Endothelial cell of umbilical vein (primary cell): ENCODE measurements at regions not wholly inside any gene's neighbourhood (a gene's known extent, or its start where the extent isn't known, plus 50 kb on each side); places are given as distances from the start of the nearest gene placed in this dataset.

Experiments used
- BruUV-seq: library from RNA; stranded (reverse); fragments of 400-500 nt; replicated peaks from 2 replicates; lab custom pipeline; 2021; lab: Mats Ljungman, UMichigan
- CTCF ChIA-PET: fragments of 300-600, 350-600 bp; sonication (Branson Sonifier 250); formaldehyde crosslinking; loops from one replicate; lab custom pipeline; 2021; ENCODE audit warnings: antibody characterized with exemption, inconsistent platforms; lab: Charles Lee
- POLR2A ChIA-PET: fragments of 300-600, 350-600 bp; sonication (Branson Sonifier 250); formaldehyde crosslinking; loops from one replicate; lab custom pipeline; 2021; ENCODE audit warnings: antibody characterized with exemption, inconsistent platforms; lab: Charles Lee
- DNase-seq: peaks from one replicate; pipeline ENCODE4 v3.0.0-alpha.2; 2011; ENCODE audit warnings: low read depth, low spot score
- FAIRE-seq: peaks from 2 replicates; lab custom pipeline; 2011; peaks lifted over from hg19 to GRCh38; lab: Jason Lieb, UNC
- H2AFZ ChIP-seq: 2 replicates; pipeline ENCODE4 v1.6.0; 2012; ENCODE audit warnings: low read depth, low read length, control low read depth, inconsistent platforms
- H3K27ac ChIP-seq: 2 replicates; pipeline ENCODE4 v1.5.1; 2011; ENCODE audit warnings: low read depth, mild to moderate bottlenecking, control low read depth, low read length, moderate library complexity; ENCODE audit not compliant: insufficient read depth
- H3K27me3 ChIP-seq, 2 experiments: 2 replicates each; pipeline versions ENCODE4 v1.6.0 to v1.6.1; 2011; ENCODE audit warnings: low read length in 2 of 2, mixed read lengths in 1 of 2; ENCODE audit not compliant: control insufficient read depth in 2 of 2, insufficient read depth in 2 of 2
- H3K36me3 ChIP-seq, 2 experiments: 2 replicates in 1 of 2; 3 replicates in 1 of 2; pipeline ENCODE4 v1.5.1; 2011; ENCODE audit warnings: low read length in 2 of 2, mild to moderate bottlenecking in 1 of 2, moderate library complexity in 1 of 2; ENCODE audit not compliant: control insufficient read depth in 2 of 2, insufficient read depth in 2 of 2; ENCODE audit errors: extremely low read depth in 1 of 2
- H3K4me1 ChIP-seq: 3 replicates; pipeline ENCODE4 v1.5.1; 2011; ENCODE audit warnings: mild to moderate bottlenecking, low read length; ENCODE audit not compliant: control insufficient read depth, insufficient read depth; ENCODE audit errors: extremely low read depth
- H3K4me2 ChIP-seq: 2 replicates; pipeline ENCODE4 v1.6.1; 2011; ENCODE audit warnings: low read length, control low read depth, mixed read lengths; ENCODE audit not compliant: insufficient read depth
- H3K4me3 ChIP-seq, 3 experiments: fragments of 200-600 bp in 1 of 3; sonication (generic), shearing (Covaris generic) in 1 of 3; replicated peaks in 1 of 3; 2 replicates each; pipeline ENCODE4 v1.5.1; 2011 to 2016; ENCODE audit warnings: control low read depth in 3 of 3, low read length in 3 of 3, mild to moderate bottlenecking in 2 of 3, inconsistent platforms in 1 of 3, low read depth in 1 of 3, moderate library complexity in 1 of 3; ENCODE audit not compliant: insufficient read depth in 1 of 3
- H3K79me2 ChIP-seq: 2 replicates; pipeline ENCODE4 v1.6.0; 2012; ENCODE audit warnings: low read length, inconsistent platforms; ENCODE audit not compliant: control insufficient read depth, insufficient read depth
- H3K9ac ChIP-seq: replicated peaks from 2 replicates; pipeline ENCODE3; 2011; ENCODE audit warnings: low read length, control low read depth; ENCODE audit not compliant: insufficient read depth; ENCODE audit errors: extremely low read depth
- H3K9me1 ChIP-seq: replicated peaks from 3 replicates; pipeline ENCODE4 v1.6.0; 2011; ENCODE audit warnings: mild to moderate bottlenecking, low read length; ENCODE audit not compliant: control insufficient read depth, insufficient read depth; ENCODE audit errors: extremely low read depth
- H3K9me3 ChIP-seq: replicated peaks from 2 replicates; pipeline ENCODE4 v1.5.1; 2012; ENCODE audit warnings: low read length, inconsistent platforms; ENCODE audit not compliant: control insufficient read depth, insufficient read depth
- H4K20me1 ChIP-seq: replicated peaks from 2 replicates; pipeline ENCODE3; 2011; ENCODE audit warnings: mild to moderate bottlenecking, low read length; ENCODE audit not compliant: control insufficient read depth, insufficient read depth; ENCODE audit errors: extremely low read depth
- FOS ChIP-seq: IDR thresholded peaks from 2 replicates; pipeline ENCODE4 v1.6.1; 2011; ENCODE audit warnings: mild to moderate bottlenecking, low read length, moderate library complexity, borderline replicate concordance; ENCODE audit not compliant: insufficient read depth
- GATA2 ChIP-seq: IDR thresholded peaks from 2 replicates; pipeline ENCODE4 v1.7.0; 2011; ENCODE audit warnings: low read depth, mild to moderate bottlenecking, moderate library complexity, mixed read lengths, low read length; ENCODE audit not compliant: insufficient read length, insufficient read depth
- JUN ChIP-seq: IDR thresholded peaks from 2 replicates; pipeline ENCODE4 v1.6.1; 2011; ENCODE audit warnings: borderline replicate concordance, low read depth; ENCODE audit not compliant: insufficient read length, insufficient read depth
- MYC ChIP-seq: IDR thresholded peaks from one replicate; pipeline ENCODE4 v1.6.1; 2011; ENCODE audit warnings: mild to moderate bottlenecking, low read depth, low read length
- dilution Hi-C: fragments of 300-500 bp; cut with MboI; formaldehyde crosslinking; loops from one replicate; pipeline ENCODE4 v1.15.0; 2019; ENCODE audit warnings: low sequenced_read_pairs; ENCODE audit not compliant: extremely low pct_ligation_motif_present
- intact Hi-C: fragments of 100-400 bp; cut with micrococcal nuclease; formaldehyde crosslinking; loops from one replicate; pipeline ENCODE4 v1.10.0; 2022

GRCh38 chr6:147858421-147858820 is 349.9 kb downstream of the SAMD5 start:
- Histone ChIP-seq H3K9ac (no peak overlapping the region), H3K27ac (no peak overlapping the region), H3K9me1 (no peaks in the 10 kb centered on the region), H3K4me3 (no peak overlapping the region), H3K79me2 (no peaks in the 10 kb centered on the region), H4K20me1 (no peaks in the 10 kb centered on the region), H3K9me3 (no peaks in the 10 kb centered on the region), H3K36me3 (no peaks in the 10 kb centered on the region), H3K27me3 (no peaks in the 10 kb centered on the region), H3K4me1 (no peaks in the 10 kb centered on the region), H3K4me2 (no peak overlapping the region), H2AFZ (no peak overlapping the region)
- no TSS peak for BruUV-seq
- no peak for FAIRE-seq
- dilution Hi-C loops: no loop called here
- DNase-seq: no peak
- ChIA-PET POLR2A (no interaction called here), CTCF (no interaction called here)
- intact Hi-C loops: no loop called here
- TF ChIP-seq FOS (no peak), JUN (no peak)

GRCh38 chr6:147859071-147859470 is 350.6 kb downstream of the SAMD5 start:
- BruUV-seq: no TSS peak
- Histone ChIP-seq H3K27me3 (no peaks in the 10 kb centered on the region), H3K4me3 (no peak overlapping the region), H3K79me2 (no peaks in the 10 kb centered on the region), H3K9ac (no peak overlapping the region), H3K27ac (no peak overlapping the region), H3K4me1 (no peaks in the 10 kb centered on the region), H3K36me3 (no peaks in the 10 kb centered on the region), H3K9me3 (no peaks in the 10 kb centered on the region), H3K4me2 (no peak overlapping the region), H4K20me1 (no peaks in the 10 kb centered on the region), H2AFZ (no peak overlapping the region), H3K9me1 (no peaks in the 10 kb centered on the region)
- ChIA-PET POLR2A (no interaction called here), CTCF (no interaction called here)
- FAIRE-seq (no peak), DNase-seq (no peak)
- intact Hi-C loops: no loop called here
- dilution Hi-C loops: no loop called here
- no peak for TF ChIP-seq GATA2
- TF ChIP-seq MYC: no peak
